ENCODE measurements at regions not wholly inside any gene's neighbourhood (a gene's known extent, or its start where the extent isn't known, plus 50 kb on each side); places are given as distances from the start of the nearest gene placed in this dataset.

GRCh38 chr4:4658052-4658451 lies 116.2 kb upstream of the STX18 start:
- TF ChIP-seq YY1 (IDR thresholded peaks at IDR 0.05; ENCODE audit: insufficient read depth, insufficient read length) = no peak
- no peak for TF ChIP-seq SUZ12 (IDR thresholded peaks at IDR 0.05; ENCODE audit: extremely low read depth, insufficient read depth, insufficient read length)
- no peak for TF ChIP-seq ZNF274 (IDR thresholded peaks at IDR 0.05; ENCODE audit: low read depth, low read length)
